D341Med (cell line): ENCODE measurements at regions not wholly inside any gene's neighbourhood (a gene's known extent, or its start where the extent isn't known, plus 50 kb on each side); places are given as distances from the start of the nearest gene placed in this dataset.

ENCODE experiments used
- DNase-seq: peaks from one replicate; pipeline ENCODE4 v3.0.0; 2012; ENCODE audit warnings: low spot score

- no peak for DNase-seq
Observed at GRCh38 chr22:19574247-19574646, 50.0 kb upstream of the CLDN5 start.

- no peak for DNase-seq
Observed at GRCh38 chr22:19576460-19577421, 52.5 kb upstream of the CLDN5 start.

DNA sequence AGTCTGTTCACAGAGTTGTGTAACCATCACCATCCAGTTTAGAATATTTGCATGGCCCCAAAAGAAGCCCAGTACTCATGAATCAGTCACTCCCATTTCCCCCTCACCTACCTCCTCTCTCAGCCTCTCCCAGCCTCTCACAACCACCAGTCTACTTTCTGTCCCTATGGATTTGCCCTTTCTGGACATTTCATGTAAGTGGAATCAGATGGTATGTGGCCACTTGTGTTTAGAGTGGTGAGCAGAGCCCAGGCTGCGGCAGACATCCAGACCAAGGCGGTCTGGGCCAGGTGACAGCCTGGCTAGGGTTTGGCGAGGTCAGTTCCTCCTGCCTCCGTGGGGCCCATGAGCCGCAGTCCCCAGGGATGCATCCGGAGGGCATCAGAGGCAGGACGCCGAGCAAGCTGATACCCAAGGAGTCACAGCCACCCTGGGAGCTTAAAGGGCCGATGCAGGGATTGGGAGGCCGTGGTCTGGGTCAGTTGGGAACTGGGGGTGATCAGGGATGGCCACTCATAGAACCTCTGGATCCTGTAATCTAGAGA is 53.3 kb upstream of the CLDN5 start:
- DNase-seq: no peak

- DNase-seq: no peak
Observed at GRCh38 chr22:19578180-19579004, 54.2 kb upstream of the CLDN5 start.

DNA sequence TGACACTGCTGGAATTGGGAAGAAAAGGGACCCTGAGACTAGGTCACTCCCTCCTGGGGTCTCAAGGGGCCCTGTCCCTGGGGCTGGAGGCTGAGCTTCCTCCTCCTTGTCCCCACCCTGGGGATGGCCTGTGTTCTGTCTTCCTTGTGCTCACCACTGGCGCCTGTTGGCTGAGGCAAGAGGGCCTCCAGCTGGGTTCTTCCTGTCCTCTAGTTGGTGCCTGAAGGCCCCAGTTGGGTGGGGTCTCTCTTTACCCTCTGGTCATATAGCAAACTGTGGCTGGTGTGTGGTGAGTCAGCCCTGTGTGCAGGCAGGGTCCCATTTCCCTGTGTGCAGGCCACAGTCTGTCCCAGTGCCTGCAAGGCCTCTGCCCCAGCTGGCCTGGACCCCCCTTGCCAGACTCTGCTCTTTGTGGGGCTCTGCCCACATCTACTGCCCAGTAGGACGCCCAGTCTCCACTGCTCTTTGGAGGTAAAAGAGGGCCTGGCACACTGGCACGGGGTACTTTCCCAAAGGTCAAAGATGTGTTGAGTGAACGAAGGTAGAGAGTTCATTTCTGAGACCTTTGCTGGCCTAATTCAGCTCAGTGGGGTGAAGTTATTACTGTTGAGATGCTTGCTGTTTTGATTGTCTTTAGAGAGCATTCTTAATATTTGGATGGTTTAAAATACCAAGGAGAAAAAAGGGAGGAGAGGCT is 55.1 kb upstream of the CLDN5 start:
- no peak for DNase-seq

GRCh38 chr22:19579880-19580279 is 55.7 kb upstream of the CLDN5 start:
- no peak for DNase-seq

GRCh38 chr22:19580291-19580890 is 56.2 kb upstream of the CLDN5 start:
- no peak for DNase-seq

GRCh38 chr22:19582033-19582693 is 58.0 kb upstream of the CLDN5 start:
- no peak for DNase-seq

DNA sequence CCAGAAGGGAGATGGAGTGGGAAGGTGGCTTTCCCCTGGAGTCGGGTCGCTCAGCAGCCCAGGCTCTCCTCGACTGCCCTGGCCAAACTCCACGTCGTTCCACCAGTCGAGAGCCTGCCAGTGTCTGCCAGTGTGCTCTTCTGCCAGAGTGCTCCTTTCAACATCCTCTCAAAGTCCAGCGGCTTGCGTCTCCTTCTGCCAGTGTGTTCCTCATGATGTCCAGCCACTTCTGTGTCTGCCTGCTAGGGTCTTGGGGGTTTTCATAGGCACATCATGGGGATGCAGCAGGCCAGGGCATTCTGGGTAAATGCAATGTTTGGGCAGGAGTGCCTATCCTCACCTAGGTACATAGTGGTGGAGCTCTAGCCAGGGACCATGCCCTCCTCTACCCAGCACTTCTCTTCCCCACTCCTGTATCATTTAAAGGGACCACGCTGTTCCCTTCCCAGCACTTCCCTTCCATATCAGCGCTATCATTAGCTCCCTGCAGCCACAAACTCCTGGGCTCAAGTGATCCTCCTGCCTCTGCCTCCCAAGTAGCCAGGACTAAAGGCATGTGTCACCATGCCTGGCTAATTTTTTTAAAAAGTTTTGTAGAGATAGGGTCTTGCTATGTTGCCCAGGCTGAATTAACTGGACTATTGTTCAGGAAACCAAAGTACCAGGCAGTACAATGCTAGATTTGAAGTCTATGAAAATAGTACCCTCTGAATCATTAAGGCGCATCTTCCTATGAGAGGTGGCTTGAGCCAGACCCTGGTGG is 62.9 kb upstream of the CLDN5 start:
- DNase-seq: no peak

- DNase-seq: no peak
Observed at GRCh38 chr22:19590696-19591095, 66.5 kb upstream of the CLDN5 start.

DNA sequence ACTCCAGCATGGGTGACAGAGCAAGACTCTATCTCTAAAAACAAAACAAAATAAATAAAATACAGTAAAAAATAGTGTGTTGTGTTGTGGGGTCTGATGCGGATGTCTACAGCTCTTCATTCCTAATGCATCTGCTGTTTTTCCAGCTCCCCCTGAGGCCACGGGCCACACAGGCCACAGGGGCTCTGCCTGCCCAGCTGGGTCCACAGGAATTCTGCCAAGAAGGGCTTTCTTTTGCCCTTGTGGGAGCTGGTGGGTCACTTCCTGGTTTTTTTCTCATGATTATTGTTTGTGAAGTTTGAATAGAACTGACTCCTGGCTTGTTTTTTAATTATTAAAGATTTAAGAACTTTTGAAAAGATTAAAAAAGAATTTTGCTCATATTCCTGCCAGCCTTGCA is 67.4 kb upstream of the CLDN5 start:
- no peak for DNase-seq

DNA sequence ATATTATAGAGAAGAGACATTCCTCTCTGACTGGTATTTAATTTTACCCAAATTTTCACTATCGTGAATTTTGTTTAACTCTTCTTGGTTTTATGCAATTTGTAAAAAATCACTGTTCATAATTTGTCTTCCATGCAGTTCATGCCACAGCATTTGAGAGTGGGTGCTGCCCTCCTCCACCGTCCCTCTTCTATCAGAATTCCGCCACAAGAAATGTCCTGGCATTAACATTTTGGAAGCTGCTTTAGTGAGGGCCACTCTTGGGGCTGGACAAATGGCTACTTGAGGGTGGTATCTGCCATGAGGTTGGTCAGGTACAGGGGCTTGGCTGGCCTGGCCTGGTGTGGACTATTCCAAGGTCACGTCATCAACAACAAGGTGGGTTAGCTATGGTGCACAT is 68.3 kb upstream of the CLDN5 start:
- no peak for DNase-seq

DNA sequence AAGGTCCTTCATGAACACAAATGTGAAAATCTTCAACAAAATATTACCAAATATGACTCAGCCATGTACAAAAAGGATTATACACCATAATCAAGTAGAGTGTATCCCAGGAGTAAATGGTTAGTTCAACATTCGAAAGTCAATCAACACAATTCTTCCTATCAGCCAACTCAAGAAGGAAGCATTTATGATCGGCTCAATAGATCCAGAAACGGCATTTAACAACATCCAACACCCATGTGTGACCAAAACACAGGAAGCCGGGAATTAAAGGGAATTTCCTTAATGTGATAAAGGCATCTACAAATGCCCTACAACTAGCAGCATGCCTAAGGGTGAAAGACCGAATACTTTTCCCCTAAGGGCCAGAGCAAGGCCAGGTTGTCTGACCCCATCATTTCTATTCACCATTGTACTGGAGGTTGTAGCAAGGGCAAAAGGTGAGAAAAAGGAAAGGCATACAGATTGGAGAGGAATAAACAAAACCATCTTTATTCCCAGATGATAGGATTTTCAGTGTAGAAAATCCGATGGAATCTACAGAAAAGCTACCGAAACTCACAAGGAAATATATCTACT is 69.9 kb upstream of the CLDN5 start:
- DNase-seq: no peak

DNA sequence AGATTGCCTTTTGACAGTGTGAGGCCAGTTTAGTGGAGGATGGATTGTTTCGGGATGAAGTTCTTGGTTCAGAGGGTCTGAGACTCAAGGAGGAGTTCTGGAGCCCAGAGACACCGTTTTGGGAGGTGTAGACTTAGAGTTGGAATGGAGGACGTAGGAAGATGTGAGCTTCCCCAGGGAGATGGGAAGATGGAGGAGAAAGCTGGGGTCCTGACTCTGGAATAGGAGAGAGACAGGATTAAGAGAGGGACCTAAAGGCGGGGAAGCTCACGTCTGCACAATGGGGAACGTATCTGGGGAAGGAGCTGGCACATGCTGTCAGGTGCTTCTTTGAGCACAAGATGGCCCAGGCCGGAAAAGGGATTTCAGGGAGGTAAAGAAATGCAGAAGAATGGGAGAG is 71.3 kb upstream of the CLDN5 start:
- DNase-seq: no peak

DNA sequence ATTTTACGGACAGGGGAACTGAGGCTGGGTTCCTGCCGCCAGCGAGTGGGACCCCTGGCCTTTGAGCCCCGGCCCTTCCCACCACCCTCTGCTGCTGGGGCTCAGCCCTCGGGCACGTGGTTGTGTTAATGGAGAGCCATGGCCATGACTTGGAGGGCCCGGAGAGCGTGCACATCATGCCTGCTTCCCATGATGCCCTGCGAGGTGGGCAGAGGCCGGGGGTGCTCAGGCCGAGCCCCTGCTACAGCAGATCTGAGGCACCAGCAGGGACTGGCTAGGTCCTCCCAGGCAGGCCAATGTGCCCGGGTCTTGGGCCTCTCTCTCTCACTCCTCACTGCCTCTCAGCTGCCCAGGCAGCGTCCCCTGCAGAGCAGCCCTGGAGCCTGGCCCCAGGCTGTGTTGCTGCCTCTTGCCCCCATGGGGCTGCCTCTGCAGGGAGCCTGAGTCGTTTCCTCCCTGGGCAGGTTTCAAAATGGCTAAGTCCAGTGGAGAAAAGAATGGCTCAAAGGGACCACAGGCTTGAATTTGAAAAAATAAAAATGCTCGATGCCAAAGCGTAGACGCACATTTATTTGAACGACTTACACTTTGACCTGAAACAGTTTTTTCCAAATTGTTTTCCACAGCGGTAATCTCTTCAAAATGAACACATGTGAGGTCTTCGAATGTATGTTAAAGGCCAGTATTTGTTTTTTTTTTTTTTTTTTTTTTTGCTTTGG is 72.6 kb upstream of the CLDN5 start:
- DNase-seq: no peak

DNA sequence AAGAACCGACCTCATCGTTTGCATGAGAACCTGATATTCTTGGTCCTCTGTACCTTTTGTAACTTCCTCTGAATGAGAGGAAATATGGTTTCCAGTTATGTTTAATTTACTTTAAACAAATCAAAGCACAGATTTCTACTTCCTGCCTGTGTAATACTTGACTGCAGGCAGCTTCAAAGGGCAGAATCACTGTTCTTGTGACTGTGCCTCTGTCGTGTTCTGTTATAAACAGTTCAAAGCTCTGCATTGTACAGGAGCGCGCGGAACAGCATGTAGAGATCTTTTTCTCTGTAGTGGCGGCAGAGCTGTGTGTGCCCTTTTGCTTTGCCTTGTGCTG is 73.2 kb upstream of the CLDN5 start:
- DNase-seq: no peak

DNA sequence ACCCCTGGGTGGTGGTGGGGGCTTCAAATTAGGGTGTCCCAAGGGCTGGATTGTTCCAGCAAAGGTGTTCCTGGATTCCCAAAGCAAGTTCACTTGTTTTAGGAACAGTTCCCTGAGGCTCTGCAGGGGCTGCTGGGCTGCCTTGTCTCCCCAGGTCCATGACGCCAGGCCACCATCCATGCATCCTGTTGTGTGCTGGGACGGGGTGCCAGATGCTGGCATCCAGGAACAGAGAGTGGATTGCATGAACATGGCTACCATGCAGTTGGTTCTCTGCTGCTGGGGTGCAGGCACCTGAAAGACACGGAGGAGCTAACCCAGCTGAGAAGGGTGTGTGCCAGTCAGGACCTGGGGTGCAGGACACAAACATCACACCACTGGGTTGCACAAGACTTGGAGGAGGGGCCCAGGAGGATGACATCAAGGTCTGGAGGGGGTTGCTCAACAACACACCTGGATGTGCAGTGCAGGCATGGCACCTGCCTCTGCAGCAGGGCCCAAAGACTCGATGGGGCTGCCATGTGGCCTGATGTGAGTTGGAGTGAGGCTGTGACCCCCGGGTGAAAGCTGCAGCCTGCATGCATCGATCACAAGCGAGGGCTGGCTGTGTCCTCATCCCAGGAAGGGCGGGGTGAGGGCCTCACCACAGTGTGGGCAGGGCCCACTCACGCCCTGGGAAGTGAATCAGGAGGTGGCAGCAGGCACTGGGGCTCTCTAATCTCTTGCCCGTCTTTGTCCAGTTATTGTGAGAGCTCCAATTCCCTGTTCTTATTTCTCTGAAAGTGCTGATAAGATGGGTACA is 74.0 kb upstream of the CLDN5 start:
- DNase-seq: no peak

GRCh38 chr22:19599004-19599403 is 74.8 kb upstream of the CLDN5 start:
- no peak for DNase-seq
